GM12891 (cell line): ENCODE measurements at regions not wholly inside any gene's neighbourhood (a gene's known extent, or its start where the extent isn't known, plus 50 kb on each side); places are given as distances from the start of the nearest gene placed in this dataset.

Experiments used
- PAX5 ChIP-seq: IDR thresholded peaks from 2 replicates; pipeline ENCODE4 v1.6.1; 2011; ENCODE audit warnings: low read length, moderate library complexity, mild to moderate bottlenecking; ENCODE audit not compliant: insufficient read depth, severe bottlenecking
- POLR2A ChIP-seq: IDR thresholded peaks from 2 replicates; pipeline ENCODE4 v1.6.1; 2011; ENCODE audit warnings: low read depth, low read length, control low read depth
- POLR2AphosphoS5 ChIP-seq: IDR thresholded peaks from 2 replicates; pipeline ENCODE4 v1.6.1; 2011; ENCODE audit warnings: low read depth, low read length, control low read depth
- TAF1 ChIP-seq: IDR thresholded peaks from 2 replicates; pipeline ENCODE4 v1.6.1; 2011; ENCODE audit warnings: low read depth, low read length, control low read depth

DNA sequence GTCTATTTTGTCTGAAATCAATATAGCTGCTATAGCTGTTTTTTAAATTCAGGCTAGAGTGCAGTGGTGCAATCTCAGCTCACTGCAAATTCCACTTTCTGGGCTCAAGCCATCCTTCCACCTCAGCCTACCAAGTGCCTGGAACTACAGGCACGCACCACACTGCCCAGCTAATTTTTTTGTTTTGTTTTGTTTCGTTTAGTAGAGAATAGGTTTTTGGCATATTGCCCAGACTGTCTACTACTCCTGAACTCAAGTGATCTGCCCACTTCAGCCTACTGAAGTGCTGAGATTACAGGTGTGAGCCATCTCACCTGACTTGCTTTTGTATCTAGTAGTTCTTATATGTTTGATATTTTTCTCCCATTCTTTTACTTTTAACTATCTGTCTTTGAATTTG lies 259.7 kb downstream of the CDH19 start:
- TF ChIP-seq POLR2A, result no peak
- no peak for TF ChIP-seq TAF1
- TF ChIP-seq POLR2AphosphoS5, result no peak
- TF ChIP-seq PAX5, result no peak
